K562 (cell line): ENCODE measurements at regions not wholly inside any gene's neighbourhood (a gene's known extent, or its start where the extent isn't known, plus 50 kb on each side); places are given as distances from the start of the nearest gene placed in this dataset.

ENCODE experiments used
- ATAC-seq: fragments of 200-7000 bp; cut with Tn5 transposase; 3 replicates; pipeline ENCODE4 v1.9.1; 2020; ENCODE audit warnings: moderate library complexity
- BruUV-seq: library from RNA; stranded (reverse); fragments of 400-500 nt; replicated peaks from 2 replicates; lab custom pipeline; 2021; lab: Mats Ljungman, UMichigan
- CTCF ChIA-PET: fragments of 300-600 bp; formaldehyde crosslinking; extraction: SDS; loops from one replicate; lab custom pipeline; 2021; ENCODE audit warnings: low intra/inter-chr PET ratio; lab: Yijun Ruan, JAX
- POLR2A ChIA-PET: fragments of 300-600, 350-650 bp; sonication (Branson Sonifier 250); formaldehyde crosslinking; extraction: SDS; loops from one replicate; lab custom pipeline; 2021; ENCODE audit warnings: antibody characterized with exemption, inconsistent platforms; lab: Yijun Ruan, JAX
- DNase-seq, 4 experiments: peaks; one replicate each; pipeline versions ENCODE4 v3.0.0 to v3.0.0-alpha.2; 2011 to 2018; ENCODE audit warnings: low spot score in 3 of 4, mixed read lengths in 3 of 4; ENCODE audit errors: extremely low read depth in 1 of 4
- FAIRE-seq: peaks from 2 replicates; lab custom pipeline; 2011; peaks lifted over from hg19 to GRCh38; lab: Jason Lieb, UNC
- H2AFZ ChIP-seq: 2 replicates; pipeline ENCODE4 v1.6.0; 2011; ENCODE audit warnings: low read depth, low read length, control low read depth, inconsistent platforms
- H3K27ac ChIP-seq: fragments of 200-600 bp; 3 replicates; pipeline ENCODE4 v1.8.0; 2011; ENCODE audit warnings: low read depth, mild to moderate bottlenecking, control low read depth, inconsistent platforms, low read length, moderate library complexity, mixed read lengths; ENCODE audit errors: extremely low read depth
- H3K27me3 ChIP-seq, 2 experiments: fragments of 300-600 bp in 1 of 2; 2 replicates in 1 of 2; 3 replicates in 1 of 2; pipeline versions ENCODE4 v1.6.0 to v1.8.0; 2011; ENCODE audit warnings: inconsistent platforms in 2 of 2, low read length in 2 of 2, mild to moderate bottlenecking in 1 of 2, mixed read lengths in 1 of 2, moderate library complexity in 1 of 2; ENCODE audit not compliant: control insufficient read depth in 2 of 2, insufficient read depth in 2 of 2
- H3K36me3 ChIP-seq: fragments of 300-600 bp; 3 replicates; pipeline ENCODE4 v1.8.0; 2011; ENCODE audit warnings: mild to moderate bottlenecking, low read length, inconsistent platforms; ENCODE audit not compliant: control insufficient read depth, insufficient read depth
- H3K4me1 ChIP-seq, 2 experiments: fragments of 200-600 bp in 1 of 2; replicated peaks in 1 of 2; 2 replicates in 1 of 2; 3 replicates in 1 of 2; pipeline versions ENCODE4 v1.5.1 to v1.8.0; 2011; ENCODE audit warnings: inconsistent platforms in 2 of 2, low read length in 2 of 2, mild to moderate bottlenecking in 1 of 2, mixed read lengths in 1 of 2, moderate library complexity in 1 of 2; ENCODE audit not compliant: control insufficient read depth in 2 of 2, insufficient read depth in 2 of 2
- H3K4me2 ChIP-seq: 2 replicates; pipeline ENCODE4 v1.6.1; 2011; ENCODE audit warnings: low read length, control low read depth, inconsistent platforms, mixed read lengths; ENCODE audit not compliant: insufficient read depth
- H3K4me3 ChIP-seq: fragments of 200-600 bp; sonication (generic), shearing (Covaris generic); 2 replicates; pipeline ENCODE4 v1.5.1; 2016; ENCODE audit warnings: control low read depth, inconsistent platforms
- H3K79me2 ChIP-seq: fragments of 200-600 bp; 3 replicates; pipeline ENCODE4 v1.8.0; 2011; ENCODE audit warnings: low read length, inconsistent platforms; ENCODE audit not compliant: control insufficient read depth, insufficient read depth
- H3K9ac ChIP-seq, 2 experiments: 2 replicates each; pipeline versions ENCODE4 v1.6.0 to v1.6.1; 2011; ENCODE audit warnings: low read depth in 2 of 2, low read length in 2 of 2, control low read depth in 1 of 2, inconsistent platforms in 1 of 2, mild to moderate bottlenecking in 1 of 2, mixed read lengths in 1 of 2; ENCODE audit not compliant: insufficient read depth in 1 of 2
- H3K9me1 ChIP-seq: one replicate; pipeline ENCODE4 v1.6.0; 2011; ENCODE audit warnings: inconsistent platforms, mild to moderate bottlenecking, low read length, moderate library complexity; ENCODE audit not compliant: control insufficient read depth, insufficient read depth
- H3K9me3 ChIP-seq: replicated peaks from 2 replicates; pipeline ENCODE4 v1.5.1; 2011; ENCODE audit warnings: low read depth, low read length, inconsistent platforms; ENCODE audit not compliant: control insufficient read depth, insufficient read depth
- H4K20me1 ChIP-seq: replicated peaks from 2 replicates; pipeline ENCODE4 v1.6.1; 2011; ENCODE audit warnings: low read length, inconsistent platforms, mixed read lengths; ENCODE audit not compliant: control insufficient read depth, insufficient read depth
- CEBPB ChIP-seq: fragments of 450-650 bp; IDR thresholded peaks from 2 replicates; pipeline ENCODE4 v1.6.1; 2016; ENCODE audit warnings: missing genetic modification characterization, missing compliant biosample characterization
- FOXM1 ChIP-seq, 2 experiments: fragments of 450-650 bp in 1 of 2; sonication (generic) in 1 of 2; formaldehyde crosslinking in 1 of 2; IDR thresholded peaks; 2 replicates each; pipeline versions ENCODE4 v1.6.1 to v1.9.0; 2017 to 2022; ENCODE audit warnings: low read depth in 2 of 2, mild to moderate bottlenecking in 2 of 2, missing genetic modification reagents in 1 of 2, moderate library complexity in 1 of 2
- KHSRP ChIP-seq: fragments of 450-650 bp; IDR thresholded peaks from 2 replicates; pipeline ENCODE4 v1.6.1; 2017
- KLF13 ChIP-seq: fragments of 450-650 bp; IDR thresholded peaks from 2 replicates; pipeline ENCODE4 v1.6.1; 2016; ENCODE audit warnings: missing genetic modification characterization, low read depth, mild to moderate bottlenecking, missing compliant biosample characterization, moderate library complexity, borderline replicate concordance
- PML ChIP-seq: IDR thresholded peaks from 2 replicates; pipeline ENCODE4 v1.6.1; 2012; ENCODE audit warnings: low read length, inconsistent platforms
- ZNF324 ChIP-seq: fragments of 250-450 bp; sonication (Bioruptor Pico); IDR thresholded peaks from 2 replicates; pipeline ENCODE4 v1.4.0; 2020; ENCODE audit warnings: mild to moderate bottlenecking
- ZNF431 ChIP-seq: sonication (generic); formaldehyde crosslinking; IDR thresholded peaks from 2 replicates; pipeline ENCODE4 v1.8.0; 2022; ENCODE audit warnings: mild to moderate bottlenecking, missing genetic modification reagents
- WGBS: fragments of 100-300 bp; shearing (Covaris generic); methylation state at CpG from one replicate; pipeline ENCODE4 v1.1.6; 2016; ENCODE audit warnings: low coverage, mixed read lengths; ENCODE audit not compliant: insufficient coverage; ENCODE audit errors: missing lambda C conversion rate; 5-methylcytosine and 5-hydroxymethylcytosine counted together
- in situ Hi-C: fragments of 300-500 bp; cut with MboI; formaldehyde crosslinking; loops from 4 replicates; pipeline ENCODE4 v1.15.0; 2018; ENCODE audit warnings: inconsistent platforms, mixed read lengths
- intact Hi-C: fragments of 100-400 bp; cut with micrococcal nuclease; formaldehyde crosslinking; loops from 2 replicates; pipeline ENCODE4 v1.14.2; 2022
- TF ChIP-seq, protein P1 (sequence below): fragments of 150-350 bp; IDR thresholded peaks from 2 replicates; pipeline ENCODE4 v1.6.1; 2014; ENCODE audit warnings: low read depth, mild to moderate bottlenecking, low read length, borderline replicate concordance
- TF ChIP-seq, protein P2 (sequence below): fragments of 250-450 bp; sonication (Bioruptor Pico); IDR thresholded peaks from 2 replicates; pipeline ENCODE4 v1.8.0; 2022; ENCODE audit warnings: moderate library complexity, mild to moderate bottlenecking, inconsistent platforms
- TF ChIP-seq, protein P3 (sequence below), 2 experiments: IDR thresholded peaks; 2 replicates each; pipeline ENCODE4 v1.6.1; 2011; ENCODE audit warnings: borderline replicate concordance in 1 of 2, control low read depth in 1 of 2, low read depth in 1 of 2, low read length in 1 of 2, mild to moderate bottlenecking in 1 of 2, mixed read lengths in 1 of 2, moderate library complexity in 1 of 2; ENCODE audit not compliant: insufficient read depth in 1 of 2, insufficient read length in 1 of 2, poor library complexity in 1 of 2, severe bottlenecking in 1 of 2; ENCODE audit errors: extremely low read depth in 1 of 2
- TF ChIP-seq, protein P4 (sequence below): sonication (generic); formaldehyde crosslinking; IDR thresholded peaks from 2 replicates; pipeline ENCODE4 v1.8.1; 2022; ENCODE audit warnings: missing genetic modification reagents
- TF ChIP-seq, protein P5 (sequence below): IDR thresholded peaks from 3 replicates; pipeline ENCODE4 v1.6.1; 2011; ENCODE audit warnings: borderline replicate concordance, mild to moderate bottlenecking; ENCODE audit not compliant: insufficient read length, insufficient read depth

DNA sequence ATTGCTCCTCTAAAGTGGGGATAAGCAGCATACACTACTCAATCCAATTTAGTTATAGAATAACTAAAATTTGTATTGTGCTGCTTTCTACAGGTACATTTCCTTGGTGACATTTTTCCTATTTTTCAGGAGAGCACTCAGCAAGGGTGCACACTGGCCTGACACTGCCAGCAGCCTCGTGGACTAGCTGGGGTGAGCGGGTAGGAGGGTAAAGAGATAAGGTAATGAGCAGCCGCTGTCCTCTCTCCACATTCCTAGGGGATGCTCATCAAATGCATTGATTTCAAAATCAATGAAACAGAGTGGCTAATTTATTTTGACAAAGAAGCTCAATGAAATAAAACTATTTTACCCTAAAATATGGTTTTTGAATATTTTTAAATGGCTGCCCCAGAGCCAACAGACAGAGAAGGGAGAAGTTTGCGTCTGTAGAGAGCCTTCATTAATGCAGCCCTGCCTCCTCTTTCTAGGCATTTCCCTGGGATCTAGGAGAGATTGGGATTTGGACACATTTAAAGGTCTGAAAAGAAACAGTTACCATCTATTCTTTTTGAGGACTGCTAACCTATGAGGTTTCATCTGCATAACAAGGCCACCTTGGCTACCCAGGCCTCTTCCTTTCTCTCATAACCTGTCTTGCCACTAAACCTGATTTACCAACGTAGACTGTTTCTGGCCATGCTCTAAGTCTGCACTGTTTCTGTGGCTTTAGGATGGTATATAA is 561.0 kb downstream of the IPMK start:
- ATAC-seq (no peak), DNase-seq (no peak), FAIRE-seq (no peak)
- Histone ChIP-seq H3K4me2 (no peak overlapping the region), H3K27ac (no peak overlapping the region), H3K9ac (no peak overlapping the region), H3K9me3 (no peaks in the 10 kb centered on the region; the same call in none of the 2 replicates), H4K20me1 (no peaks in the 10 kb centered on the region), H3K36me3 (no peaks in the 10 kb centered on the region), H3K27me3 (no peaks in the 10 kb centered on the region), H2AFZ (no peak overlapping the region), H3K4me1 (no peaks in the 10 kb centered on the region), H3K79me2 (no peaks in the 10 kb centered on the region), H3K4me3 (no peak overlapping the region), H3K9me1 (no peaks in the 10 kb centered on the region)
- CTCF ChIA-PET, result no interaction called here
- WGBS, result 2% methylated on average over 5 of the region's 5 CpGs
- in situ Hi-C loops (no loop called here), intact Hi-C loops (no loop called here)
- BruUV-seq, result no TSS peak
- POLR2A ChIA-PET, result no interaction called here
- TF ChIP-seq, protein P1, sequence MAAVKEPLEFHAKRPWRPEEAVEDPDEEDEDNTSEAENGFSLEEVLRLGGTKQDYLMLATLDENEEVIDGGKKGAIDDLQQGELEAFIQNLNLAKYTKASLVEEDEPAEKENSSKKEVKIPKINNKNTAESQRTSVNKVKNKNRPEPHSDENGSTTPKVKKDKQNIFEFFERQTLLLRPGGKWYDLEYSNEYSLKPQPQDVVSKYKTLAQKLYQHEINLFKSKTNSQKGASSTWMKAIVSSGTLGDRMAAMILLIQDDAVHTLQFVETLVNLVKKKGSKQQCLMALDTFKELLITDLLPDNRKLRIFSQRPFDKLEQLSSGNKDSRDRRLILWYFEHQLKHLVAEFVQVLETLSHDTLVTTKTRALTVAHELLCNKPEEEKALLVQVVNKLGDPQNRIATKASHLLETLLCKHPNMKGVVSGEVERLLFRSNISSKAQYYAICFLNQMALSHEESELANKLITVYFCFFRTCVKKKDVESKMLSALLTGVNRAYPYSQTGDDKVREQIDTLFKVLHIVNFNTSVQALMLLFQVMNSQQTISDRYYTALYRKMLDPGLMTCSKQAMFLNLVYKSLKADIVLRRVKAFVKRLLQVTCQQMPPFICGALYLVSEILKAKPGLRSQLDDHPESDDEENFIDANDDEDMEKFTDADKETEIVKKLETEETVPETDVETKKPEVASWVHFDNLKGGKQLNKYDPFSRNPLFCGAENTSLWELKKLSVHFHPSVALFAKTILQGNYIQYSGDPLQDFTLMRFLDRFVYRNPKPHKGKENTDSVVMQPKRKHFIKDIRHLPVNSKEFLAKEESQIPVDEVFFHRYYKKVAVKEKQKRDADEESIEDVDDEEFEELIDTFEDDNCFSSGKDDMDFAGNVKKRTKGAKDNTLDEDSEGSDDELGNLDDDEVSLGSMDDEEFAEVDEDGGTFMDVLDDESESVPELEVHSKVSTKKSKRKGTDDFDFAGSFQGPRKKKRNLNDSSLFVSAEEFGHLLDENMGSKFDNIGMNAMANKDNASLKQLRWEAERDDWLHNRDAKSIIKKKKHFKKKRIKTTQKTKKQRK, result no peak
- TF ChIP-seq FOXM1 (IDR thresholded peaks at IDR 0.05; ENCODE audit: low read depth) (no peak), FOXM1 (CRISPR knock-in tag; IDR thresholded peaks at IDR 0.05; ENCODE audit: low read depth) (no peak), KLF13 (no peak), ZNF324 (CRISPR knock-in tag) (no peak), PML (no peak), CEBPB (tag) (no peak), ZNF431 (no peak), KHSRP (no peak)
- TF ChIP-seq, protein P2, sequence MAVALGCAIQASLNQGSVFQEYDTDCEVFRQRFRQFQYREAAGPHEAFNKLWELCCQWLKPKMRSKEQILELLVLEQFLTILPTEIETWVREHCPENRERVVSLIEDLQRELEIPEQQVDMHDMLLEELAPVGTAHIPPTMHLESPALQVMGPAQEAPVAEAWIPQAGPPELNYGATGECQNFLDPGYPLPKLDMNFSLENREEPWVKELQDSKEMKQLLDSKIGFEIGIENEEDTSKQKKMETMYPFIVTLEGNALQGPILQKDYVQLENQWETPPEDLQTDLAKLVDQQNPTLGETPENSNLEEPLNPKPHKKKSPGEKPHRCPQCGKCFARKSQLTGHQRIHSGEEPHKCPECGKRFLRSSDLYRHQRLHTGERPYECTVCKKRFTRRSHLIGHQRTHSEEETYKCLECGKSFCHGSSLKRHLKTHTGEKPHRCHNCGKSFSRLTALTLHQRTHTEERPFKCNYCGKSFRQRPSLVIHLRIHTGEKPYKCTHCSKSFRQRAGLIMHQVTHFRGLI (CRISPR knock-in tag), result no peak
- TF ChIP-seq, protein P3, sequence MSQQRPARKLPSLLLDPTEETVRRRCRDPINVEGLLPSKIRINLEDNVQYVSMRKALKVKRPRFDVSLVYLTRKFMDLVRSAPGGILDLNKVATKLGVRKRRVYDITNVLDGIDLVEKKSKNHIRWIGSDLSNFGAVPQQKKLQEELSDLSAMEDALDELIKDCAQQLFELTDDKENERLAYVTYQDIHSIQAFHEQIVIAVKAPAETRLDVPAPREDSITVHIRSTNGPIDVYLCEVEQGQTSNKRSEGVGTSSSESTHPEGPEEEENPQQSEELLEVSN (IDR thresholded peaks at IDR 0.05; ENCODE audit: borderline replicate concordance in 1 of 2, extremely low read depth in 1 of 2, insufficient read depth in 1 of 2, insufficient read length in 1 of 2, low read depth in 1 of 2, low read length in 1 of 2, poor library complexity in 1 of 2, severe bottlenecking in 1 of 2), result no peak
- TF ChIP-seq, protein P4, sequence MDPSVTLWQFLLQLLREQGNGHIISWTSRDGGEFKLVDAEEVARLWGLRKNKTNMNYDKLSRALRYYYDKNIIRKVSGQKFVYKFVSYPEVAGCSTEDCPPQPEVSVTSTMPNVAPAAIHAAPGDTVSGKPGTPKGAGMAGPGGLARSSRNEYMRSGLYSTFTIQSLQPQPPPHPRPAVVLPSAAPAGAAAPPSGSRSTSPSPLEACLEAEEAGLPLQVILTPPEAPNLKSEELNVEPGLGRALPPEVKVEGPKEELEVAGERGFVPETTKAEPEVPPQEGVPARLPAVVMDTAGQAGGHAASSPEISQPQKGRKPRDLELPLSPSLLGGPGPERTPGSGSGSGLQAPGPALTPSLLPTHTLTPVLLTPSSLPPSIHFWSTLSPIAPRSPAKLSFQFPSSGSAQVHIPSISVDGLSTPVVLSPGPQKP (CRISPR knock-in tag), result no peak
- TF ChIP-seq, protein P5, sequence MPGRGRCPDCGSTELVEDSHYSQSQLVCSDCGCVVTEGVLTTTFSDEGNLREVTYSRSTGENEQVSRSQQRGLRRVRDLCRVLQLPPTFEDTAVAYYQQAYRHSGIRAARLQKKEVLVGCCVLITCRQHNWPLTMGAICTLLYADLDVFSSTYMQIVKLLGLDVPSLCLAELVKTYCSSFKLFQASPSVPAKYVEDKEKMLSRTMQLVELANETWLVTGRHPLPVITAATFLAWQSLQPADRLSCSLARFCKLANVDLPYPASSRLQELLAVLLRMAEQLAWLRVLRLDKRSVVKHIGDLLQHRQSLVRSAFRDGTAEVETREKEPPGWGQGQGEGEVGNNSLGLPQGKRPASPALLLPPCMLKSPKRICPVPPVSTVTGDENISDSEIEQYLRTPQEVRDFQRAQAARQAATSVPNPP, result no peak
